GM12864 (cell line): ENCODE measurements at regions not wholly inside any gene's neighbourhood (a gene's known extent, or its start where the extent isn't known, plus 50 kb on each side); places are given as distances from the start of the nearest gene placed in this dataset.

Experiments
- DNase-seq: peaks from one replicate; pipeline ENCODE4 v3.0.0-alpha.2; 2011; ENCODE audit warnings: low read depth
- H3K4me3 ChIP-seq: 2 replicates; pipeline ENCODE4 v1.5.1; 2011; ENCODE audit warnings: mild to moderate bottlenecking, low read depth, low read length, control low read depth
- TF ChIP-seq, protein P1 (sequence below): IDR thresholded peaks from 2 replicates; pipeline ENCODE4 v1.5.1; 2011; ENCODE audit warnings: low read depth, mild to moderate bottlenecking, moderate library complexity, low read length, control low read depth, inconsistent platforms; ENCODE audit errors: missing control alignments

DNA sequence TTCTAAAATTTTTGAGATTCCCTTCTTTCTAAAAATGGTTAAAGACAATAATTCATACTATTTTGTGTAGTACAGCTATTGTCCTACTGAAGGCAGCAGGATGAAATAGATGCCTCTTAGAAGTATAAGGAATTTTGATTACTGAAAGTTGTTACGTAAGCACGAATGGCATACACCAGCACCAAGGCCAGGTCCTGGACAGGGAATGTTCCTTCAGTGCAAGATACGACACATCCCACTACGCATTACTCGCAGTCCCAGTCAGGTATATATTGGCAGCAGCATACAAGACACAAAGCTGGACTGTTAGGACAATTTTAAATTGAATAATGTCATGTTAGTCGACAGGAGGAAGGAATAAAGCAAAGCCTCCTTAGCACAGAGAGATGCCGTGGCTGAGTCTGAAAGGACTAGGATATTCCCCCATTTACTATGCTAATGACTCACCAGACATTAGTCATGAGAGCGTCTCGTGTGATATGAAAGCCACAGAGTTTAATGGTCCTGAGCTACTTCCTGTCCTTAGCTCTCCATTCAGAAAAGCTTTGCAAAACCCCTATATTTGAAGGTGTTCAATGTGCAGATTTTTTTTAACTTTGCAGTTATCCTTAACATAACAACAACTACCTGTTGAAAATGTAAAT, 504.3 kb downstream of the FAM133A start:
- TF ChIP-seq, protein P1, sequence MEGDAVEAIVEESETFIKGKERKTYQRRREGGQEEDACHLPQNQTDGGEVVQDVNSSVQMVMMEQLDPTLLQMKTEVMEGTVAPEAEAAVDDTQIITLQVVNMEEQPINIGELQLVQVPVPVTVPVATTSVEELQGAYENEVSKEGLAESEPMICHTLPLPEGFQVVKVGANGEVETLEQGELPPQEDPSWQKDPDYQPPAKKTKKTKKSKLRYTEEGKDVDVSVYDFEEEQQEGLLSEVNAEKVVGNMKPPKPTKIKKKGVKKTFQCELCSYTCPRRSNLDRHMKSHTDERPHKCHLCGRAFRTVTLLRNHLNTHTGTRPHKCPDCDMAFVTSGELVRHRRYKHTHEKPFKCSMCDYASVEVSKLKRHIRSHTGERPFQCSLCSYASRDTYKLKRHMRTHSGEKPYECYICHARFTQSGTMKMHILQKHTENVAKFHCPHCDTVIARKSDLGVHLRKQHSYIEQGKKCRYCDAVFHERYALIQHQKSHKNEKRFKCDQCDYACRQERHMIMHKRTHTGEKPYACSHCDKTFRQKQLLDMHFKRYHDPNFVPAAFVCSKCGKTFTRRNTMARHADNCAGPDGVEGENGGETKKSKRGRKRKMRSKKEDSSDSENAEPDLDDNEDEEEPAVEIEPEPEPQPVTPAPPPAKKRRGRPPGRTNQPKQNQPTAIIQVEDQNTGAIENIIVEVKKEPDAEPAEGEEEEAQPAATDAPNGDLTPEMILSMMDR: no peak
- DNase-seq: no peak
- H3K4me3 ChIP-seq: no peak overlapping the region

- H3K4me3 ChIP-seq: no peak overlapping the region
- TF ChIP-seq, protein P1: no peak
- no peak for DNase-seq
These were observed 530.5 kb downstream of the FAM133A start for GRCh38 chrX:94204524-94204923.

- TF ChIP-seq, protein P1: no peak
- no peak for DNase-seq
- no peak overlapping the region for H3K4me3 ChIP-seq
These were observed 542.7 kb downstream of the FAM133A start for GRCh38 chrX:94216738-94217137.

- H3K4me3 ChIP-seq: no peak overlapping the region
- no peak for DNase-seq
- TF ChIP-seq, protein P1: no peak
These were observed 578.2 kb downstream of the FAM133A start for GRCh38 chrX:94252211-94252610.

DNA sequence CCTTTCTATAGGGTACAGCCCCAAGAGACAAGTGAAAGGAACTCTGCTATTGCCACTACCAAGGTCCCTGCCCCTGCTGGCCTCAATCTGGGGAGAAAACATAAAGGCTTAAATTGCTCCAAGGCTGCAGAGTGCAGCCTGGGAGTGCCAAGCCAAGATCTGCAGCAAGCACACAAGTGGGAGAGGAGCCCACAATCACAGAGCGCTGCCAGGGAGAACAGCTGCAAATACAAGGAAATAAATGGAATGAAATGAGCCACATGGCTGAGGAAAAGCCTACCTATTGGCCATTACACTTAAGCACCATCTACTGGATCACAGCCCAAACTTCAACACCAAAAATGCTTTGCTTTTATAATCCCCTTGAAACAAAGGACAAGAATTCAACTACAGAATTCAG, 582.4 kb downstream of the FAM133A start:
- DNase-seq: no peak
- TF ChIP-seq, protein P1: no peak
- no peak overlapping the region for H3K4me3 ChIP-seq

- H3K4me3 ChIP-seq: no peak overlapping the region
- no peak for DNase-seq
- TF ChIP-seq, protein P1: no peak
These were observed 591.3 kb downstream of the FAM133A start for GRCh38 chrX:94265323-94265722.

GRCh38 chrX:94288325-94288724, 614.3 kb downstream of the FAM133A start:
- no peak for DNase-seq
- no peak overlapping the region for H3K4me3 ChIP-seq
- TF ChIP-seq, protein P1: no peak
